ENCODE measurements at regions not wholly inside any gene's neighbourhood (a gene's known extent, or its start where the extent isn't known, plus 50 kb on each side); places are given as distances from the start of the nearest gene placed in this dataset.

- no peaks in the 10 kb centered on the region for H3K27me3 ChIP-seq (ENCODE audit: insufficient read depth, poor library complexity, severe bottlenecking)
- DNase-seq (ENCODE audit: low spot score) (no peak), ATAC-seq (ENCODE audit: low read depth) (no peak)
- H3K9me3 ChIP-seq (ENCODE audit: severe bottlenecking) = no peaks in the 10 kb centered on the region
- TF ChIP-seq CTCF (IDR thresholded peaks at IDR 0.05; ENCODE audit: poor library complexity, severe bottlenecking) = no peak
- H3K4me1 ChIP-seq (ENCODE audit: insufficient read depth, poor library complexity, severe bottlenecking) = no peaks in the 10 kb centered on the region
- no peak overlapping the region for H3K4me3 ChIP-seq (ENCODE audit: severe bottlenecking)
- H3K27ac ChIP-seq (ENCODE audit: poor library complexity, severe bottlenecking) = no peak overlapping the region
- no peaks in the 10 kb centered on the region for H3K36me3 ChIP-seq (ENCODE audit: low read depth)
These were observed 178.6 kb upstream of the LYSMD4 start for GRCh38 chr15:99911816-99912215.

DNA sequence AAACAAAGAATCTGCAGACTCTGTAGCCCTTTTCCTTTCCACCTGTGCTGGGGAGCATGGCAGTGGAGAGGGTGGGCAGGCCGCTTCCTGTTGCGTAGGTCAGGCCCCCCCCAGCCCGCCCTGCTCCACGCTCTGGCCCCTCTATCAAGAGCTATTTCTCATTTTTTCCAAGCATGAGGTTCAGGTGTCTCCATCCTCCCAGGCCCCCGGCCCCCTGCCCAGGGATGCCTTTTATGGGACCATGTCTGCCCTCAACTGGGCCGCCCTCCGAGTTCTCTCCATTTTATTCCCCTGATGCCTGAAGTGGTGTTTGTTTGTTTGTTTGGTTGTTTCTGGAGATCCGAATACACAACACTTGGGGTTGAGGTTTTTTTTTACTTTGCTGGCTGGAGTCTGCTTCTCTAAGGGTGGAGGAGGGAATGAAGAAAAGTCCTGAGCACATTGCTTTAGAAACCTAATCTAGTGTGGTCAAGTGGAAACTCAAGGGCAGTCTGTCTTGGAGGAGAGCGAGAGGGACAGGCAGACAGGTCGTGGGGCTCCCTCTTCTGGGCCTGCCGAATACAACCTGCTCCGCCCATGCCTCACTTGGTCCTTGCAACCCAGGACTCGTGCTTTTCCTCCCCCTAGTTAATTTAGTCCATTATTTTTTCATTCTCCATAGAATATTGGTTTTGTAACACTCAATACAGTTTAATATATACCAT lies 176.5 kb upstream of the LYSMD4 start:
- Histone ChIP-seq H3K27ac (ENCODE audit: poor library complexity, severe bottlenecking) (no peak overlapping the region), H3K36me3 (ENCODE audit: low read depth) (no peaks in the 10 kb centered on the region), H3K27me3 (ENCODE audit: insufficient read depth, poor library complexity, severe bottlenecking) (no peaks in the 10 kb centered on the region), H3K4me1 (ENCODE audit: insufficient read depth, poor library complexity, severe bottlenecking) (no peaks in the 10 kb centered on the region), H3K4me3 (ENCODE audit: severe bottlenecking) (no peak overlapping the region), H3K9me3 (ENCODE audit: severe bottlenecking) (no peaks in the 10 kb centered on the region)
- TF ChIP-seq CTCF (IDR thresholded peaks at IDR 0.05; ENCODE audit: poor library complexity, severe bottlenecking) = peak; percentile 45
- DNase-seq (ENCODE audit: low spot score) (no peak), ATAC-seq (ENCODE audit: low read depth) (peak; percentile 48; the same call in 1 of the 3 replicates)

DNA sequence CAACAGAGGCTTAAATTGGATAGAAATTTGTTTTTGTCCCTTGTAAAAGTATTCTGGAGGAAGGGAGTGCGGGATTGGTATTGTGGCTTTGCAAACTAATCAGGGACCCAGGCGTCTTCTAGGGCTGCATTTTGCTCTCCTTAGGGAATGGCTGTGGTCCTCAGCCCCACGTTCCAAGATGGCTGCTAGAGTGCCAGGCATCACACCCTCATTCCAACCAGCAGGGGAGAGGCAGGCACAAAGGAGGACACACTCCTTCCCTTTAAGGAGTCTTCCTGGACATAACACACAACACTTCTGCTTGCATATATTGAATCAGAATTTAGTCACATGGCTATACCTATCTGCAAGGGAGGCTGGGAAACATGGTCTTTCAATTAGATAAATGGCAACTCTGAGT lies 174.5 kb upstream of the LYSMD4 start:
- Histone ChIP-seq H3K27ac (ENCODE audit: poor library complexity, severe bottlenecking) (no peak overlapping the region), H3K4me3 (ENCODE audit: severe bottlenecking) (no peak overlapping the region), H3K36me3 (ENCODE audit: low read depth) (no peaks in the 10 kb centered on the region), H3K9me3 (ENCODE audit: severe bottlenecking) (no peaks in the 10 kb centered on the region), H3K4me1 (ENCODE audit: insufficient read depth, poor library complexity, severe bottlenecking) (no peaks in the 10 kb centered on the region), H3K27me3 (ENCODE audit: insufficient read depth, poor library complexity, severe bottlenecking) (no peaks in the 10 kb centered on the region)
- ATAC-seq (ENCODE audit: low read depth) (no peak), DNase-seq (ENCODE audit: low spot score) (no peak)
- no peak for TF ChIP-seq CTCF (IDR thresholded peaks at IDR 0.05; ENCODE audit: poor library complexity, severe bottlenecking)

DNA sequence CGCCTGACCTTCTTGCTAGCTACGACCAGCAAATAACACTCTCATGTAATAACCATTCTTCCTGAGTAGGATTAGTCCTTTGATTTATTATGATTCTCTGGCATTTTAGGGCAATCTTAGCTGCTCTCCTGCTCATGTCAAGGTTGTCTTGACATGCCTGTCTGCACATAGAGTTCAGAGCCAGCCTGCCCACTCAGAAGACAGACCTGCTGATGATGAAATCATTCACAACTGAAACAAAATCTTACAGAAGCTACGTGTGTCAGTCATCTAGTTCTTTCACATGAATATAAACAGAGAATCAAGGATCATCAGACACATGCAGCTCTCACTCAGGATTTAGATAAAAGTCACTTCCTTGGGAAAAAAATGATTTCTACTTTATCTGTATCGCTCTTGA lies 173.6 kb upstream of the LYSMD4 start:
- Histone ChIP-seq H3K27me3 (ENCODE audit: insufficient read depth, poor library complexity, severe bottlenecking) (no peaks in the 10 kb centered on the region), H3K9me3 (ENCODE audit: severe bottlenecking) (no peaks in the 10 kb centered on the region), H3K4me3 (ENCODE audit: severe bottlenecking) (no peak overlapping the region), H3K36me3 (ENCODE audit: low read depth) (no peaks in the 10 kb centered on the region), H3K4me1 (ENCODE audit: insufficient read depth, poor library complexity, severe bottlenecking) (no peaks in the 10 kb centered on the region), H3K27ac (ENCODE audit: poor library complexity, severe bottlenecking) (no peak overlapping the region)
- DNase-seq (ENCODE audit: low spot score) = no peak
- no peak for TF ChIP-seq CTCF (IDR thresholded peaks at IDR 0.05; ENCODE audit: poor library complexity, severe bottlenecking)
- ATAC-seq (ENCODE audit: low read depth) = peak; percentile 37; the same call in 1 of the 3 replicates

- Histone ChIP-seq H3K4me1 (ENCODE audit: insufficient read depth, poor library complexity, severe bottlenecking) (no peaks in the 10 kb centered on the region), H3K9me3 (ENCODE audit: severe bottlenecking) (no peaks in the 10 kb centered on the region), H3K27ac (ENCODE audit: poor library complexity, severe bottlenecking) (no peak overlapping the region), H3K36me3 (ENCODE audit: low read depth) (no peaks in the 10 kb centered on the region), H3K4me3 (ENCODE audit: severe bottlenecking) (no peak overlapping the region), H3K27me3 (ENCODE audit: insufficient read depth, poor library complexity, severe bottlenecking) (no peaks in the 10 kb centered on the region)
- TF ChIP-seq CTCF (IDR thresholded peaks at IDR 0.05; ENCODE audit: poor library complexity, severe bottlenecking) = no peak
- no peak for ATAC-seq (ENCODE audit: low read depth)
- DNase-seq (ENCODE audit: low spot score) = no peak
These were observed 173.1 kb upstream of the LYSMD4 start for GRCh38 chr15:99906311-99906710.
